Stromal cell of bone marrow (primary cell): ENCODE measurements at regions not wholly inside any gene's neighbourhood (a gene's known extent, or its start where the extent isn't known, plus 50 kb on each side); places are given as distances from the start of the nearest gene placed in this dataset.
"Not testable (repeated sequence)": the region's sequence is repeated elsewhere in the genome, so short reads cannot be mapped to it uniquely, and the experiment has no call there.

Experiments used
- DNase-seq: peaks from one replicate; pipeline ENCODE4 v3.0.0-alpha.2; 2012; ENCODE audit warnings: low read depth

DNA sequence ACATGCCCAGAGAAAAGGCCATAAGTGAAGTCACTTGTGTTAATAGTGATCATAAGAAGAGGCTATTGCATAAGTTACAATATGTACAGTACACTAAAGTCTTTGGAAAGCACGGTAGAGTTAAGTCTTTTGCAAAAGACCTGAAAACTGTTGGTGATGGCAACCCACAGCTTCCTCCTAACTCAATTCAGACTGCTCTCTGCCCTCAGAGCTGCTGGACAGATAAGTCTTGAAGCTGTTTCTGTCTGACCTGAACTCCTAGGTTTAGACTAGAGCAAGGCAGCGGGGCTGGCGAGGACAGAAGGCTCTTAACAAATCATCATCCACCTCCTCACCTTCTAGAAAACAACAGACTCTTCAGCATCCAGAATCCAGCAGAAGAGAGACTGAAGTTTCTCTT, 125.4 kb downstream of the CD24 start:
- no peak for DNase-seq

DNA sequence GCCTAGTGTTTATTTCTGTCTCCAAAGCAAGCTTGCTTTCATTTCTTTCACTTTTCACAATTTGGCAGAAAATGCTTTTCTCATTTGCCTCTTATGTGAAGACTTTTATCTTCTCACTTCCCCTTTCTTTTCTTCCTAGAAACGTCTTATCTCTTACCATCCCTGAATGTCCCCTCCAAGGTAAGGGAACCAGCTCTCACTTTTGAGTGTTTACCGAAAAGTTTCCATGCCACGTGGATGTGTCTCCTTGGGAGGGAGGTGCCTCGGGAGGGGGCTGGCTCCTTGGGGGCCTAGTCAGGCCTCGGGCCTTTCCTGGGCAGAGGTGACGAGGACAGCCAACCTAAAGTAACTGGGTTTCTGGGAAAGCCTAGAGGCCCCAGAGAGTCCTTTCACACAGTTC, 127.4 kb downstream of the CD24 start:
- no peak for DNase-seq

DNA sequence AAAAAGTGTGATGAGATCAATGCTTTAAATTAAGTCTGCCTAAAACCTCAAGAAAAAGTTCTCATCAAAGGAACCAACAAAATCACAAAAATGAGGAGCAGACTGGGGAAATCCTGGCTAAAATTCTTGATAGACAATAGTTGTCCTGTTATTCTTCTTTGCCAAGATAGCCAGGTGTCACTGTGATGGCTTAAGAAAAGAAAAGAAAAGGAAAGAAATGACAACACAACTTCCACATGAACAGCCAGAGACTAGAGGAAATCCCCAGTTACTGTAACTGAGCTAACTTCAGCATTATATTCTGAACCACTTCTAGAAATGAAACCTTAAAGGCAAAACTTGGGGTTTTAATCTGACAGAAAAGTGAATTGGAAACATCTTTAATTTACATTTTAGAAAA, 129.6 kb downstream of the CD24 start:
- no peak for DNase-seq

DNA sequence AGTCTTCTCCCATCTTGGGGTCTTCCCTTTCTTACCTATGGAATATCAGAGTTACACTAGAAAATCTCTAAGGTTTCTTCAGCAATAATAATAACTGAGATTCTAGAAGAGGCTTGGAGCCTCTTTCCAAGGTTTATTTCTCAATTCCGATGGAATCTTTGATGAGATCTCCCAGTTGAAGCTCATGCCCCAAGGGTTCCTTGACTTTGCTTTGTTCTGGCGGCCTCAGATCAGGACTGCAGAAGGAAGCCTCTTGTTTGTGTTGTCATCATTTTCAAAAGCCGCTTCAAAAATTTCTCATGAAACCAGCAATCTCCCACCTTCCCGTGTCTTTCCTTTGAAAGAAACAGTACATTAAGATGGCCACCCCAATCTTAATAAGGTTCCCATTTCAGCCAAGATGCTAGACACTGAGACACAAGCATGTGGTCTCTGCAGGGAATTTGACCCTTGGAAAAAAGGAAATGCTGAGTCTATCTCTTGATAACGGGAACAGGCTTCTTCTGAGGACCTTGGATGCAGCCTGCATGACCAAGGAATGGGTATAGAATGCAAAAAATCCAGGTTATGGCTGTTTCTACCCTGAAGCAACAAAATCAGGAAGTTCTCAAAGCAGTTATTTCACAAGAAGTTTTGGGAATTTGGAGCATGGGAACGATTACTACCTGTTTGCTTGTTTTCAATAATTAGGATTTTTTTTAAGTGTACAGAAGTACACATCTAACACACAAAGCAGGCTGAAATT, 141.6 kb downstream of the CD24 start:
- DNase-seq = no peak

DNA sequence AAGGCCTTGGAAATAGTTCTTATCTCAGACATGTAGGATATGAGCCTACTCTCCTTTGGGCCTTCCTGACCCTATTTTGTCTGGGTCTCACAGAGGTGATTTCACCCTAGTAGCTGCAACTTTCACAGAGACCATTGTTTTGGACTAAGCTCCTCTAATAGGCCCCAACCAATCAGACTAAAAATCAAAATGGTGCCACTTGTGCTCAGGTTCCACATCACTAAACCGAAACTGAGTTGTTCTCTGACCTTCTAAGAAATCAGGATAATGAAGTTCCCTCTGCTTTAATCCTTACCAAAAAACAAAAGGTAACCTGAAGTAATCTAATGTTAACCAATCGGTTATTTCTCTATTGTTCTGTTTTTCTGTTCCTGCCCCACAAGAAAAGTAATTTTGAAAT, 143.6 kb downstream of the CD24 start:
- no peak for DNase-seq

DNA sequence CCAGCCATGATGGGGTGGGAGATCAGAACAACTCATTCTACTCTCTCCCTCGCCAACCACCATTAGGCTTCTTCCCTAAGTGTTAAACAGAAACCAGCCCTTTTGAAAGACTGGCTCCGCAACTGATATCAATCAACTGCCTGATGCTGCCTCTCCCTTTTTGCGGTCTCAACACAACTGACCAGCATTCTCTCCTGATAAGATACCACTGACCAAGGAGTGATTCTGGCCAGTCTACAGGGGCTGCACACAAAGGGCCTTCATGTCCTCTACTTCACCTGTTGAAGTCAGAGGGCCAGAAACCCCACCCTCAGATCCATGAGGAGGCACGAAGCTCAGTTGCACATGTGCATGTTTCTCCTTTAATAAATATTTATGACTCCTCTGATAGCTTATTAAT, 145.1 kb downstream of the CD24 start:
- no peak for DNase-seq

DNA sequence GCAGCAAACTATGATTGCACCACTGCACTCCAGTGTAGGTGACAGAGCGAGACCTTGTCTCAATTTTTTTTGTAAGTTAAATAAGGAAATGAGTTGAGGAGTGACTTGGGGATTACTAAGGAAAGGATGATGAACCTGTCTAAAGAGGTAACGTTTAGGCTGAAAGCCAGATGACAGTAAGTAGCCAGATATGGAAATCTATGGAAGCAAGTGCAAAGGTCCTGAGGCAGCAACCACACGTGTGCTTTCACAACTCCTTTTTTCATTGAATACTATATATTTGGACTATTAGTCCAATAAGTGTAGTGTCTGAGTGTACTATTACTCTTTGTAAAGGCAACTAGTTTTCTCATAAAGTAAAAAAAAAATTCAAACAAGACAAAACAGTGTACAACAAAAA, 147.4 kb downstream of the CD24 start:
- DNase-seq = no peak

DNA sequence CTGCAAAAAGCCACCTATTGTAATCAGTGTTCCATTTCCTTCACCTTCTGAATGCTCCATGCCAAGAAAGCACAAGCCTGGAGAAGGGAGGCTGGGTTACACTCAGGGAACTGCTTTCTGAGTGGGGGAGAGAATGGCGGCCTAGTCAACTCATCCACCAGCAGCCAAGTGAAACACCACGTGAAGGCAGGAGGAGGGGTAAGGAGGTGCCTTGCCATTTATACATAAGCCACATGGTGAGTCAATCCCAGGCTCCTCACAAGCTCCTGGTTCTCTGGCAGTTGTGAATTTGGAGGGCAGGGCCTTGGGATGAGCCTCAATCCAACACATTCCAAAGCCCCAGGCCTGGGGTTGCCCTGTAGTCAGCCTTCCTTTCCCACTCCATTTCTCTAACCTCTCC, 149.4 kb downstream of the CD24 start:
- DNase-seq = peak; percentile 6

DNA sequence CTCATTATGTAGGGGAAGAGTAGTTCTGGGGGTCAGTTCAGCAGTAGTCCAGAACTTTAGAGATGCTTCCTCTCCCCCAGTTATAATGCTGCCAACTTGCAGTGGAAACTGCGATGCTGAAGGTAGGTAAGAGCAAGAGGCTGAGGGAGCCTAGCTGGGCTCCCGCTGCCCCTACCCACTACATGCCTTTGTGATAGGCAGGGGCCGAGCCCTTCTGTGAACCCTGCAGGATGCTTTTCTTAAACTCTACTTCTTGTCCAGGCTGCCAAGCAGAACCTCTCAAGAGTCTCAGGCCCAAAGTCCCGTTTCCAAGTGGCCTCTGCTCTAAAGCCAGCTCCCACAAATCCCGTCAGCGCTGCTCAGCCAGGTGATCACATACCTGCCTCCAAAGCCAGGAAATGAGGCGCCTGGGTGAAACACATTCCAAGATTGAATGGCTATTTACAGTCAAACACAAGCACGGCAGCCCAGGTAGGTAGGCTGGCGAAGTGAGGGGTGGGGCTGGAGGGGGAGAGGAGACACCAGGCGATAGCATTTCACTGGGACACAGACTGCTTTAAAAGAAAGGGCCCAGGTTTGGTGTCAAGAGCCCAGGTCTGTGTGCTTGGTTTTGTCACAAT, 150.7 kb downstream of the CD24 start:
- no peak for DNase-seq

DNA sequence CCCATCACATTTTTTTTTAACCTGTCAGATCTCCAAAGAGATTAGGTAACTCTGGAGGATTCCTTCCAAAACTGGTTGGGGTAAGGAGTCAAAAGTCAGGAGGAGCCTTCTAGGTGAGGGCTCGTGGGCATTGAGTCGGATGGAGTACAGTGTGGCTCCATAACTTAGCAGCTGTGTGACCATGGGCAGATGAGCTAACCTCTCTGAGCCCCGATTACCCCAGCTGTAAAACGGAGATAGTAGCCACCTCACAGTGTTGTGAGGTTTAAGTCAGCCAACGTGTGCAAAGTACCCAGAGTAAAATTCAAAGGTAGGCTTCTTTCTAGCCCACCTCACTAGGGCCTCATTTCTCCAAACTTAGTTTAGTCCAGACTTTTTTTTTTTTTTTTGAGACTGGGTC, 151.5 kb downstream of the CD24 start:
- no peak for DNase-seq

DNA sequence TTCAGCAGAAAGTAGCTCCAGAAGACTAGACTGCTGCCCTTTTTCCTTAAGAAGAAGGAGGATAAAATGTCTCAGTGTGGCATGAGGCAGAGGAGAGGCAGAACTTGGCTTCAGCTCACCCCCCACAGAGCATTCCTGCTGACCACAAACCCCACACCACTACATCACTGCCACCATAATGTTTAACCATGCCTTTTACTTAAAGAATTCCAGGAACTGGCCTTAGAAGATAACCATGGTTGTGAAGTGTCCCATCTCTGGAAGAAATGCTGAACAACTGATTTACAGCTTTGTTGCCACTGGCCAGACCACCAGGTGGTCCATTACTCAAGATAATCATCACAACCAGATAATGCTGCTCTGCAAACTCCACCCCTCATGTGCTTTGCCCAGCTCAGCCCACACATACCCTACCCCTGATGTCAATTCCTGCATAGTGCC, 154.1 kb downstream of the CD24 start:
- no peak for DNase-seq

DNA sequence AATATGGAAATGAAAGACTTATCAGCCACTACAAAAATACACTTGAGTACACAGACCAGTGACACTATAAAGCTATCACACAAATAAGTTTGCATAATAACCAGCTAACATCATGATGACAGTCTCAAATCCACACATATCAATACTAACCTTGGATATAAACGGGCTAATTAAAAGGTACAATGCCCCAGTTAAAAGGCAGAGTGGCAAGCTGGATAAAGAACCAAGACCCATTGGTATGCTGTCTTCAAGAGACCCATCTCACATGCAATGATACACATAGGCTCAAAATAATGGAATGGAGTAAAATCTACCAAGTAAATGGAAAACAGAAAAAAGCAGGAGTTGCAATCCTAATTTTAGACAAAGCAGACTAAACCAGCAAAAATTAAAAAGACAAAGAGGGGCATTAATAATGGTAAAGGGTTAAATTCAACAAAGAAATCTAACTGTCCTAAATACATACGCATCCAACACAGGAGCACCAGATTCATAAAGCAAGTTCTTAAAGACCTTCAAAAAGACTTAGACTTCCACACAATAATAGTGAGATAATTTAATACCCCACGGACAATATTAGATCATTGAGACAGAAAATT, 163.3 kb downstream of the CD24 start:
- no peak for DNase-seq

DNA sequence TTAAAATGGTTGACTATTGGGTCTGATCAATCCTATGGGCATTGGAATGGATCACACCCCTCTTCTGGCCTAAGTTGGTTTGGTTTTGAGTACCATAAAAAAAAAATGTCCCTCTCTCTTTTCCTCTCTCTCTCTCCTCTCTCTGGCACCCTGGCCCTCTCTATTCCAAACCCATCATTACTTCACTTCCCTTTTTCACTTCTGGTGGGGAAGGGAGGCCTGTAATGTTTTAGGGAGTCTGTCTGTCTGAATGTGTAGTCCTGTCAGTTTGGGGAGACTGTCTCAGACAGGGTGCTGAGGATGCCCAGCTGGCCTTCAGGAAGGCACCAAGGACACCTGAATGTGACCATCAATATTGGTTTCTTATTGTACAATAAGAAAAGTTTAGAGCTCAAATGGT, 165.8 kb downstream of the CD24 start:
- no peak for DNase-seq

DNA sequence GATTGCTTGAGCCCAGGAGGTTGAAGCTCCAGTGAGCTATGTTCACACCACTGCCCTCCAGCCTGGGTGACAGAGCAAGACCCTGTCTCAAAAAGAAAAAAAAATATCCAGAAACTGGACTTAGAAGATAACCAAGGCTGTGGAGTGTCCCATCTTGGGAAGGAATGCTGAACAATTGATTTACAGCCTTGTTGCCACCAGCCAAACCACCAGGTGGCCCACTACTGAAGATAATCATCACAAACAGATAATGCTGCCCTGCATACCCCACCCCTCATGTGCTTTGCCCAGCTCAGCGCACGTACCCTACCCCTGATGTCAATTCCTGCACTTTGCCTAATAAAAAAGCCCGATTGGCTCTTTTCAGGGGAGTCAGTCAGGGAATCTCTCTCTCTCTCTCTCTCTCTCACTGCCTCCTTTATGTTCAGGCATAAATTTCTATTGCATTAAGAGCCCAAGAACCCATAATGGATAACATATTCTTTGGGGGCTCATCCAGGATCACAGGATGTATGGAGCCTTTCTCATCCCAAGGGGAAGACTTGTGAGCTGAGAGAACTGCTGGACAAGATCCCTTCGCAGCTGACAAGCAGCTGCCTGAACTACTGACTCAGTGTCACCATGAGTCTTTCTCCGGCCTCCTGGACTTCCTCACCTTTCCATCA, 166.4 kb downstream of the CD24 start:
- no peak for DNase-seq

DNA sequence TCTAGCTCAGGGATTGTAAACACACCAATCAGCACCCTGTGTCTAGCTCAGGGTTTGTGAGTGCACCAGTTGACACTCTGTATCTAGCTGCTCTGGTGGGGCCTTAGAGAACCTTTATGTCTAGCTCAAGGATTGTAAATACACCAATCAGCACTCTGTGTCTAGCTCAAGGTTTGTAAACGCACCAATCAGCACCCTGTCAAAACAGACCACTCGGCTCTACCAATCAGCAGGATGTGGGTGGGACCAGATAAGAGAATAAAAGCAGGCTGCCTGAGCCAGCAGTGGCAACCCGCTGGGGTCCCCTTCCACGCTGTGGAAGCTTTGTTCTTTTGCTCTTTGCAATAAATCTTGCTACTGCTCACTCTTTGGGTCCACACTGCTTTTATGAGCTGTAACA, 168.3 kb downstream of the CD24 start:
- not testable (repeated sequence) for DNase-seq

DNA sequence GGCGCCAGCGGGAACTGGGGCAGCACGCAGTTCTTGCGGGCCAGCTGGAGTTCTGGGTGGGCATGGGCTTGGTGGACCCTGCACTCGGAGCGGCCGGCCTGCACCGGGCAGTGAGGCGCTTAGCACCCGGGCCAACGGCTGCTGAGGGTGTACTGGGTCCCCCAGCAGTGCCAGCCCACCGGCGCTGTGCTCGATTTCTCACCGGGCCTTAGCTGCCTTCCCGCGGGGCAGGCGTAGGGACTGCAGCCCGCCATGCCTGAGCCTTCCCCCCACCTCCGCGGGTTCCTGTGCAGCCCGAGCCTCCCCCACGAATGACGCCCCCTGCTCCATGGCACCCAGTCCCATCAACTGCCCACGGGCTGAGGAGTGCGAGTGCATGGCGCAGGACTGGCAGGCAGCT, 168.8 kb downstream of the CD24 start:
- DNase-seq = no peak

DNA sequence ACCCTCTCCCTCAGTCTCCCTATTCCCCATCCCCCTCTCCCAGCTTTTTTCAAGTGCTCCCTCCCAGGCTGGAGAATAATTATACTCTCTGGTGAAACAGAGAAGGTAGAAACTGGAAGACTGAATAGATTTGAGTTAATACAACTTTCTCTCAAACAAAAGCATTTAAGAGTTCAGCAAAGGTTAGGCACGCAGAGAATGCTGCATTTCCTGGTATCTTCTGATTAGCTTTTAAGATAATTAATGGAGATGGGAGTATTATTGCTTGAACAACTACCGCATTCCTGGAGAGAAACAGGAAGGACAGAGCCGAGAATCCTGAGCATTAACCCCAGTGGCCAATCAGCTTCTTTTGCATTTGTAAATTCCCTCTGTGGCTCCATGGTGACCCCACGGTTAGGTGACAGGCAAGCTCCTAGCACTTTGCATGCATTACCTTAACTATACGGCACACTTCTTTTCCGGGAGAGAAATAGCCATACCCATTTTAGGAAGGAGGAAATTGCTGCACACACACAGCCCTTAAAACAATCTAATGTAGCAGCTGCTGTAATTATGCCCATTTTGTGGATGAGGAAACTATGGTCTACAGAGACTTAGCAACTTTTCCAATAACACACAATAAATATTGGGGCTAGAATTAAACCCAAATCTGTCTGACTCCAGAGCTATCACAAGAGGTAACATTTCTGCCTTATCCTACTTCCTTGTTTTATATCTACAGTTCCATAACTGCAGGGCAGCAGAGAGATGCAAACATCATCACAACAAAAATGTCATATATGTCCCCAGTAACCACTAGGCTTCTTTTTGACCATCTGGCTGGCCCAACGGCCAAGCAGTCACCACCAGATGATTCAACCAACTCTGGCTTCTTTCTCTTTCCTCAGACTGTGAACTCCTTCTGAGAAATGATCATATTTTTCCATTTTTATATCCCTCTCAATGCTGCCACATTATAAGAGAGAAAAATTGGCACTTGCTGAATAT, 169.9 kb downstream of the CD24 start:
- DNase-seq = no peak

DNA sequence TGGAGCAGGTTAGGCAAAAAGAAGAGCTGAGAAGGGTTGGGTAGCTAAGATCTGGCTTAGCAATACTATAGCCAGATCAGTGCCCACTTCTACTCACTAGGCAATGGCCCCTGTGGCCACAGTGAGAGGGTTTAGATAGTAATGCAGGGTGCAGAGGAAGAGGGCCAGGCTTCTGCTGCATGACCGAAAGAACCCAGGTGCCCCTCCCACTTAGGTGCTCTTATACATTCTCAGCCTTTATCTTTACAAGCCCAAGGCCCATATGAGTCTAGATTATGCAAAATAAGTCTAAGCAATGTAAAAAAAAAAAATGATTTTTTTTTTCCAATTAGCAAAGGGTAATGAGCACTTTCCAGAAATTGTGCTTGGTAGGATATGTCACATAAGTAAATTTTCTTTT, 171.3 kb downstream of the CD24 start:
- no peak for DNase-seq

DNA sequence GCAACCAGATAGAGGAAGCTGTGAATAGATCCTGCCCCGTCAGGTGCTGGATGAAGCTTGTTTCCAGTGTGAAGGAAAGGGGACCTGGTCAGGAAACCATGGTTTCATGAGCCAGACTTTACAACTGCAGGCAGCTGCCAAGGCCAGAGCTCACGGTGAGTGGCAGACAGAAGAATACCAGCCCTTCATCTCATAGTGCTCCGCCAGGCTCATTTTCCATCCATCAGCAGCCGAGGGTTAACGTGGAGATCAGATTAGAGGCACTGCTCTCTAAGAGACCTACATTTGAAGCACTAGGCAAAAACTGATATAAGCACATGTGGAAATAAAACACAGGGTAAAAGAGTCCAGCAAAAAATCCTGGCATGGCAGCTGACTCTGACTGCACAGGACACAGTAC, 172.4 kb downstream of the CD24 start:
- DNase-seq = no peak

DNA sequence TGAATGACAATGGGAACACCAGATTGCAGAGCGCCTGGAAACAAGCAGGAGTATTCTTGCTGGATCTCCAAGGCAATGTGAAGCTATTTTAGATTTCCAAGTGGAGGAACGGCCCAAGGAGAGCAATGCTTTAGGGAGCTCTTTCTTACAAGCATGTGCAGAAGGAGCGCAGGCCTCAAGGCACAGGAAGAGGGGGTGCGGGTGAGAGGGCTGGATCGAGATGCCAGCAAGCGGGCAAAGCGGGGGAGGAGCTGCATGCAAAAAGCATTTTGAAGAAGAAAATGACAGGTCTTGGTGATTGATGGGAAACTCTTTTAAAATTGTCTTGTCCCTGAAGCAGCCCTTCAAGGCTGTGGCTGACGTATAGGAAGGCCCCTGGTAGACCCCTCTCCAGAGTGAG, 171.9 kb downstream of the QRSL1 start:
- DNase-seq = no peak

DNA sequence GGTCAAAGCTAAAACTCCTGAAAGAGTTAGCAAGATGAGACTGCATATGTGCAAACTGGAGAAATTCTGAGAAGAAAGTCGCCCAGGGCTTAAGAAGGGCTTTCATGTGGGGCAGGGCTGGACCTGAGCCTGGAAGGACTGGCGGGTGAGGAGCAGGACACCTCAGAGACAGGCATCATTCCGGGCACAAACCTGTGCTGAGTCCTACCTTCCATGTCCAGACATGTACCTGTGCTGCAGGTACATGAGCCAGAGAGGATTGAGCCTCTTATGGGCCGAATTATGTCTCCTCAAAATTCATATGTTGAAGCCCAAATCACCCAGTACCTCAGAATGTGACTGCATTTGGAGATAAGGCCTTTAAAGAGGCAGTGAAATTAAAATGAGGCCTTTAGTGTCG, 171.0 kb downstream of the QRSL1 start:
- DNase-seq = no peak
